ENCODE measurements at regions not wholly inside any gene's neighbourhood (a gene's known extent, or its start where the extent isn't known, plus 50 kb on each side); places are given as distances from the start of the nearest gene placed in this dataset.
"Not testable (repeated sequence)": the region's sequence is repeated elsewhere in the genome, so short reads cannot be mapped to it uniquely, and the experiment has no call there.

DNA sequence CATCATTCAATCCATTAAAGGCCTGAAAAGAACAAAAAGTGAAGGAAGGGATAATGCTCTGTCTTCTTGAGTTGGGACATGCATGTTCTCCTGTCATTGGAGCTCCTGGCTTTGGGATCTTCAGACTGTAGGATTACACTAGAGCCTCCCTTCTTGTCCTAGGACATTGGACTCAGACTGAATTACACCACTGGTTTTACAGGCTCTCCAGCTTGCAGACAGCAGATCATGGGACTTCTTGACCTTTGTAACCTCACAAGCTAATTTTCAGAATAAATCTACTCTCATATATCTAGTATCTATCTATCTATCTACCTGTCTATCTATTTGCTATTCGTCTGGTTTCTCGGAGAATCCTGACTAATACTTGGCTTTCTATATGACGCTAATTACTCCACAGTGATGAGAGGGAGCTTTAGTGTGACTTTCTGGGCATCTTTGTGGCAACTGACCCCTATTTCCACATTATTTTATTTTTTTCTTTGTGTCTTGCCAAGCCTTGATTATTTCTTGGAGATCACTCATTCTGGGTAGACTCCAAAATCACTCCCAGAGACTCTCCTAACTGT, 151.9 kb upstream of the ZNF184 start:
- no peak for DNase-seq (ENCODE audit: low spot score)

DNA sequence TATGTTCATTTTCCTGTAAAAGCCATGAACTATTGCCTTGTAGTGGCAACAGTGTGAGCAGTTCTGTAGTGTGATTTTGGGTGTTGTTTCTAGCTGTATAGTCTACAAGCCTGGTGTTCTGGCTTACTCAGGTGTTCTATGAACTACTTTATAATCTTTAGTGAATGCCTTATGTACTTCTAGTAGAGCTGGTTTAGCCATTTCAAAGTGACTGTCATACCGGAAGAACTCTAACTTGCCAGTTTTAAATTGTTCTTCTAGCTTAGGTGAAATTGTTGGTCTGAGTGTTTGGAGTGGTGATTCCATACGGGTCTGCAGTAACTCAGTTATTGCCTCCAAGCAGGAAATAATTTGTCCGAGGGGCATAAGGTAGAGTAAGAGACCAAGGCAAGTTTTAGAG, 150.2 kb upstream of the ZNF184 start:
- no peak for DNase-seq (ENCODE audit: low spot score)

DNA sequence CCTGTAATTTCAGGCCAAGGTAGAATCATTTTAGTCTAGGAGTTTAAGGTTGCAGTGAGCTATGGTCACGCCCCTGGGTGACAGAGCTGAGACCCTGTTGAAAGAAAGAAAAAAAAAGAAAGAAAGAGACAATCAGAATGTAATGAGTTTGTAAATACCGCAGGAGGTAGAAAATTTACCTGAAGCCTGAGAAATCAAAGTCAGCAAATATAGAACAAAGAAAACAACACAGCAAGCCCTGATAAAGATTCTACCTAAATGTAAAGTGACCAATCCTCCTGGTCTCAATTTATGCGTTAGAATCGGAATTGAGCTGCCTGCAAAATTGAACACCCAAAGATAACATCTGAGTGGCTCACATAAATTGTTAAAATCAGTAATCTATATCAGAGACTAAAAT, 146.5 kb upstream of the ZNF184 start:
- DNase-seq (ENCODE audit: low spot score): no peak

DNA sequence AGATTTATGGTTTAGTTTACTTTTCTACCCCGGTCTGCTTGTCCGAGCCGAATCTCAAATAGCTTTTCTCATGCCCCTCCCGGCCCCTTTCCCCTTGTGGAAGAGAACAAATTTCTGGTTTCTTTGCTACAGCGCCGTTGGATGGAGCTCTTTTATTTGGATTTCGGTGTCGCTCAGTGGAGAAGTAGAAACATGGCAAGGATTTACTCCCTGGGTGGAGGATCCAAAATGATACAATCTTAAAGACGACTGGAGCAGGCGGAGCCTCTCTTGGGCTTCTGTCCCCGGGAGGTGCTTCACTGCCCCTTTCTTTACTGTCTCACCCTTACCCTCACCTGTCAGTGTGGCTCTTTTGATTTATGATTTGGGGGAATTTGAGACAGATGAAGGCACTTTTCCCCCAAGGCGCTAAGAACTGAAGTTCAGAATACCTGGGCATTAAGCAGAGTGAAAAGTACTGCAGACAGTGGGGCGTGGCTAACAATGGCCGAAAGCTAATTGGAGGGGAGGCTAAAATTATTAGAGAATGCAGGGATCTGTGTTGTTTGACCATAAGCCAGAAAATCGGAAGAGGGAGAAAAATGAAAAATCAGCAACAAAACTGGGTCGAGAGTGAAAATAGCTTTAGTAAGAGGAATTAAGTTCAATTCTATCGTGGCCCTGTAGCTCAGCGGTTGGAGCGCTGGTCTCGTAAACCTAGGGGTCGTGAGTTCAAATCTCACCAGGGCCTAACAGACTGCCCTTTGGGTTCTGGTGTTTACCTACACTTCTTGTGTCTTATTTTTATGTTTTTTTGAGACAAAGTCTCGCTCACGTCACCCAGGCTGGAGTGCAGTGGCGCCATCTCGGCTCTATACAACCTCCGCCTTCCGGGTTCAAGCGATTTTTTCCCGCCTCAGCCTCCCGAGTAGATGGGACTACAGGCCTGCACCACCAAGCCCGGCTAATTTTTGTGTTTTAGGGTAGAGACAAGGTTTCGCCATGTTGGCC, 145.1 kb upstream of the ZNF184 start:
- no peak for DNase-seq (ENCODE audit: low spot score)

DNA sequence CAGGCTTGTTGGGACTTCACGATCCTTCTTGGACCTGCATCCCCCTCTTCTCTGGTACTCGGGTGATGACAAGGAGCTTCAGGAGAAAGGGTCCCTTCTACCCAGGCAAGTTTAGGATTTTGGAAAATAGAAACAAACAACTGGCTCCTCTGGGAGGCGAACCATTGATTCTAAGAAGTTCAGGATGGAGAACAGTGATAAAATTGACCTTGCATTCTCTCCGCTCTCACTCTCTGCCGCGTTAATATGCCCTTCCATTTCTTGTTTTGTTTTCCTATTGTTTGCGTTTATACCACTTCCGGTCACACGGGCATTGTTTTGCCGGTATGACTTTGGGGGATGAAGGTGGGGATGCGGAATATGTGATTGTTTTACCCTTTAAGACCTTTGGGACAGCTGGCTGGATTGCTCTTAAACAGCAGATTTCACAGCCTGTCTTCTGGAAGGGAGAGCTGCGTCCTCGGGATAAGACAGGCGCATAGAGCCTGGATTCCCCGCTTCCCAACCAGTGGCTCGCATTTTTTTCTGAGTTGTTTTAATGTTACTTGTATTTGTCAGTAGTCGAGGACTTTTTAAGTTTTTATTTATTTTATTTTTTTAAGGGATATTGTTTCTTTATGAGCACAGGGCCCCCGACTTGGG, 144.3 kb upstream of the ZNF184 start:
- DNase-seq (ENCODE audit: low spot score): no peak

DNA sequence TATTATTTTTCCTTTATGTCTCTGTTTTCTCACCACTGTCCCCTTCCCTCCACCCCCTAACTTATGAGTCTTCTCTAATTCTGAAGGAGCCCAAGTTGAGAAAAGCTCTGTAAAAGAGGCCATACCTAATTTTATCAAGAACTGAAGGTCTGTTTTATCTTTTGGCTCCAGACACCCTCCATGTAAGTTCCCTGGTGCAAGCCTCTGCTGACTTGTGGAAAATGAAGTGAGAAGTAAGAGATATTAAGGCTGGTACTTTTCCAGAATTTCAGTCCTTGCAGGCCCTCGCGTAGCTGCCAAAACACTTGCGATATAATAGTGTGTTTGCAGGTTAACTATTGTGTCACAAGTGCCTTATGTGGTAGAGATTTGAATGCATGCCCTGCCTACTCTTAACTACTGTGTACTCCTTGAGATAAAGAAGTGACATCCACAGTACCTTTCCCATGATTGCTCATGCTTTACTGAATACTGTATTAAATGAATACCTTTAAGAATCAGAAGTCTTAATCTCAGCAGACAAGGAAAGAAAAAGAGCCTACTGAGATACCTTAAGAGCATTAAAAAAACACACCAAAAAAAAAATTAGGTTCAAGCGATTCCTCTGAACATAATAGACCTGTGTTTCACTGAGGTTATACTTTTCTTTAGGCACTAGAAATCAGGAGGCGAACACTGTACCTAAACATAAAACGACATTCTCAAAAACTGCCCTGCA, 143.6 kb upstream of the ZNF184 start:
- no peak for DNase-seq (ENCODE audit: low spot score)

DNA sequence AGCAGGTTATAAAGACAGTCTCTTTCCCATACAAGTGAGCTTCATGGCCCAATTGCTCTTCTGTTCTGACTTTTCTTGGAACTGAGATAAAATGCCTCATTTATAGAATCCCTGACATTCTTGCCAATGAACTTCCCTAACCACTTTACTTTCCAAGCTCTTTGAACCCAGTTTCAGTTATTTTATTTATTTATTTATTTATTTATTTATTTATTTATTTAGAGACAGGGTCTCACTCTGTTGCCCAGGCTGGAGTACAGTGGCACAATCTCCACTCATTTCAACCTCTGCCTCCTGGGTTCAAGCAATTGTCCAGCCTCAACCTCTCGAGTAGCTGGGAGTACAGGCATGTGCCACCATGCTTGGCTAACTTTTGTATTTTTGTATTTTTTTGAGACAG, 138.5 kb upstream of the ZNF184 start:
- DNase-seq (ENCODE audit: low spot score): no peak

DNA sequence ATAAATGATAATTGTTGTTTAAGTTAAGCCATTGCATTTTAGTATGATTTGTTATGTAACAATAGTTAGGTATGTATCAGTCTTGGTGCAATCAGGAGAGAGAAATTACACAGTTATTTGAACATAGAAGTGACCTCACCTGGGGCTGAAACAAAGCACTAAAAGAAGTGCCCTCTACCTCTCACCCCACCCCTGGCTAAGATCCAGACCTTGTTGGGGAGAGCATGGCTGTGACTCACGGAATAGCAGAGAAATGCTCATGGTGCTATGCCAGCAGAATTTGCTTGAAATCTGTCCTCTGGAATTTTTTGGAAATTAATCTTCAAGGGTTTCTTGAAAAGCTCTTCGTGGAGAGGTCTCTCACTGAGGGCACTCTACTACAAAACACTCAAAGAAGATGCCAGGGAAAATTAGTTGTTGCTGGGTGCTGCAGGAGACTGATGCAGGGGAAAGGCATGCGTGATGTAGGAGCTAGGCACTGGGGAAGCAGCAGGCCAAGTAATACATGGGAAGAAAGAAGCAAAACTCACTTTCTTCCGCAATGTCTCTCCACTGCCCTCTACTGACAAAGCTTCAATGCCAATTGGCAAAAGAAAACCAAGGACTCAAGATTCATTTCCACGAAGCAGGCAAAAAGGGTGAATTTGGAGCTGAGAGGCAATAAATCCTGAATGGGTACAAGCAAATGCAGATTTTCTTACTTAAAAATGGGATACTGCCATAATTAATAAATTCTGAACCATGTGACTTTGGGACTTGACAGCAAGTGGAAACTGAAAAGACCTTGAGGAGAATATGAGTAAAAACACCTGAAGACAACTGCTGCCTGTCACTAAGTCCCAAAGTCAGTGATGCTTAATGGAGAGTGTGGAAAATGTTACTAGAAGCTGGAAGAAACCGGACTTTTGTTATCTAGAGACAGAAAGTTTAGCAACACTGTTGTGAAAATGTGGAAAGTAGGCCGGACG, 136.3 kb upstream of the ZNF184 start:
- DNase-seq (ENCODE audit: low spot score): peak; percentile 32

DNA sequence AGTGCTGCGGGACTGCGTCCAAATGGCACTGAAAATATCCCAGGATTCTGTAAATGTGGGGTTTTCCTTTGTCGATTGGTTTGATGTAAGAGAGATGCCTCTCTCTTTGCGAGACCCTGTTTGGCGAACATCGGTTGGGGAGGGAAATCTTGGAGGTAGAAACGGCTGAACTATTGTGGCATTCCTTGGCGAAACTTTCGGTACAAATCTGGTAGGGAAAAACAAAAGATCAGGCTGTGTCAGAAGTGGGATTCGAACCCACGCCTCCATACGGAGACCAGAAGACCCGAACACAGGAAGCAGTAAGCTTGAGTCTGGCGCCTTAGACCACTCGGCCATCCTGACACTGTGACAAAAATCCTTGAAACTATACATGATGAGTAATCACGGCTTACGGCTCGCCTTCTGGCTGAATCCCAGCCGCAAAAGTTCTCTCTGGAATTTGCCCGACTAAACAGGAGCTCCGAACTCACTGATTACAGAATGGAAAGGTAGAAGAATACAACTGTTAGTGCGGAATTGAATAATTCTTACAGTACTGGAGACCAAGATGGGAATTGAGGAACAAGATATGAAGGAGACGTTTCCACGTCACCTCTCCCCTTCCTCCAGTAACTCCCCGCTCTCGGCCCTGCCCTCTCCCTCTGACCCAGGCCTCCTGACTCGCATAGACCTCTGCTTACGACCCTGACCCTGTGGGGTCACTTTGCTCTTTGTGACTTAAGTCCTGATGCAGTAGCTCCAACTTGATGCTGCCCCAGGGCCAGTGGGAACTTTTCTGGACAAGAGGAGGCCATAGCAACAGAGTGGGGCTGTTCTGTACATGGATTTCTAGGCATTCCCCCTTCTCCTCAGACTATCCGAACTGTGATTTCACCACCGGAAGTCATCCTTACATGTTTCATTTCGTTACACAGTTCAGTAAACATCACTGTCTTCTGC, 132.8 kb upstream of the ZNF184 start:
- DNase-seq (ENCODE audit: low spot score): no peak

DNA sequence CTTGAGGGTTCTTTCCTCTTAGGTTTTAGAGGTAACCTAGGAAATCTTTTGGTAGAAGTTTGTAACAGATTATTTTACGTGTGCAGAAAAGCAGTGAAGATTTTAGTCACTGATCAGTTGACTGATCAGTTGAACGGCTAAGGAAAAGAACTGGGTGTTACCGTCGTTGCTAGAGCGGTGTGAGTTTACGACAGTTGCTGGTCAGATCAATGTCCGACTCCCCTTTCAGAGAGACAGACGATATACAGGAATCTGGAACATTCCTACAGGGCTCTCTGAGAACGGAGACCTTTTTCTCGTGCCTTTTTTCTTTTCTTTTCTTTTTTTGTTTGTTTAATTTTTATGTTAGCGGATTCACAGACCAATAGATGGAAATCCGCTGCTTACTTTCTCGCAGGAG, 132.1 kb upstream of the ZNF184 start:
- no peak for DNase-seq (ENCODE audit: low spot score)

DNA sequence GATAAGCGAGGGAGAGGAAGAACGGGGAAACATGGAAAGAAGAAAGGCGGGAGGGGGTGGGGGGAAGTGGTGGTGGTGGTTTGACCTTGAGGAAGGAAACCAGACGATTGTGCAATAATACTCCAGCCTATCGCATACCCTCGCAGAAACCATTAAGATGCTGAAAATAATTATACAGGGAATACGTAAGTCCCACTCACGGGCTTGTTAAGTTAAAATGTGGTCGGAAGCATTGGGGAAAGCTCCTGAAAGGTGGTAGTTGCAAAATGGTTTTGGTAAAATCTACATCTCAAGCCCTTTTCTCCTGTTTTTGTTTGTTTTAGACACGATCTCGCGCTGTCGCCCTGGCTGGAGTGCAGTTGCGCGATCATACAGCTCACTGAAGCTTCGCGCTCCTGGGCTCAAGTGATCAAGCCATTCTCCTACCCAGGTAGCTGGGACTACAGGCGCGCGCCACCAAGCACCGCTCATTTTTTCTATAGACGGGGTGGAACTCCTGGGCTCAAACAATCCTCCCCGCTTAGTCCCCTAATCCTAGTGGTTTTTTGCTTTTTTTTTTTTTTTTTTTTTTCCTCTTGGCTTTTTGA, 128.9 kb upstream of the ZNF184 start:
- DNase-seq (ENCODE audit: low spot score): no peak

DNA sequence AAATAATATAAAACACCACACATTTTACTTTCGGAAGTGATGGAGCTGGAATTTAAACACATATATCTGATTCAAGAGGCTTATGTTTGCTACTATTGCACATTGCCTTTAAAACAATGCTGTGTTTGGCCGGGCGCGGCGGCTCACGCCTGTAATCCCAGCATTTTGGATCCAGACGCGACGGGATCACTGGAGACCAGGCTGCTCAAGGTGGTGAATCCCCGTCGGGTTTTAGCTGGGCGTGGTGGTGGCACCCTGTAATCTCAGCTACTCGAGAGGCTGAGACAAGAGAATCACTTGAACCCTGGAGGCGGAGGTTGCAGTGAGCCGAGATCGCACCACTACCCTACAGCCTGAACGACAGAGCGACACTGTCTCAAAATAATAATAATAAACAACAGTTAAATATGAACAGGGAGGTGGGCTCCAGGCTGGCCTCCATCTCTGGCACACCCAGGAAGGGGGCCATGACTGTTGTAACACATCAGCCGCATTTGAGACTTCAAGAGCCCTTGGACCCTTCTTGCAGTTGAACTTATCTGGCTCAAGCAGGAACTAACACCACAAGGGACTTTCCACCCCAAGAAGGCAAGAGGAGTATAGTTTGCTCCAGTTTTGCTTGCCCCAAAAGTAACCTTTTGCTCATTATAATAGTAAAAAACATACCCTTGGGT, 127.1 kb upstream of the ZNF184 start:
- no peak for DNase-seq (ENCODE audit: low spot score)

DNA sequence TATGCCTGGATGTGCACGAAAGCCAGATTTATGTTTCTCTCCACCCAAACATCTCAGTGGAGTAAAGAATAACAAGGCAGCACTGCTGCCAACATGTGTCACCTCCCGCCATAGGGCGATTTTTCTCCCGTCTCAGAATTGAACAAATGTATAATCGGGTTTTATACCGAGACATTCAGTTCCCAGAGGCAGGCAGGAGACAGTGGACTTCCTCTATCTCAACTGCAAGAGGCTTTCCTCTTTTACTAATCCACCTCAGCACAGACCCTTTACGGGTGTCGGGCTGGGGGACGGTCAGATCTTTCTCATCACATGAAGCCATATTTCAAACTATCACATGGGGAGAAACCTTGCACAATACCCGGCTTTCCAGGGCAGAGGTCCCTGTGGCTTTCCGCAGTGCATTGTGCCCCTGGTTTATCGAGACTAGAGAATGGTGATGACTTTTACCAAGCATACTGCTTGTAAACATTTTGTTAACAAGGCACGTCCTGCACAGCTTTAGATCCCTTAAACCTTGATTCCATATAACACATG, 124.2 kb upstream of the ZNF184 start:
- DNase-seq (ENCODE audit: low spot score): not testable (repeated sequence)

DNA sequence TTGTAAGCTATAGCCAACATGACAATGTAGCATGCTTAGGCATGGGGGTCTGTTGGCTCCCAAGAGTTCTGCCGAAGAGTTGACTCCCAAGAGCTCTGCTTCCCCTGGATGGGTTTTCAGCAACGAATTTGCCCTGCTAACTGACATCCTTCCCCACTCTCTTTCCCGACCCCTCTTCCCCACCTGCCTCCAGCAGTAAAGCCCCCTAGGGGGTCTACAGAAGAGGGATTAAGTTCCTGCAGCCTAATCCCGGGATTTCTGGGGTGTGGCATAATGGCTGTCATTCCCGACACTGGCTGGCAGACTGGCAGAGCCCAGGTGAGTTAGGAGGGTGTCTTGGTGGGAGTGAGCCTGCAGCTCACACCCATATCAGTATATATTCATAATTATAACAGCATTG, 121.0 kb upstream of the ZNF184 start:
- no peak for DNase-seq (ENCODE audit: low spot score)

DNA sequence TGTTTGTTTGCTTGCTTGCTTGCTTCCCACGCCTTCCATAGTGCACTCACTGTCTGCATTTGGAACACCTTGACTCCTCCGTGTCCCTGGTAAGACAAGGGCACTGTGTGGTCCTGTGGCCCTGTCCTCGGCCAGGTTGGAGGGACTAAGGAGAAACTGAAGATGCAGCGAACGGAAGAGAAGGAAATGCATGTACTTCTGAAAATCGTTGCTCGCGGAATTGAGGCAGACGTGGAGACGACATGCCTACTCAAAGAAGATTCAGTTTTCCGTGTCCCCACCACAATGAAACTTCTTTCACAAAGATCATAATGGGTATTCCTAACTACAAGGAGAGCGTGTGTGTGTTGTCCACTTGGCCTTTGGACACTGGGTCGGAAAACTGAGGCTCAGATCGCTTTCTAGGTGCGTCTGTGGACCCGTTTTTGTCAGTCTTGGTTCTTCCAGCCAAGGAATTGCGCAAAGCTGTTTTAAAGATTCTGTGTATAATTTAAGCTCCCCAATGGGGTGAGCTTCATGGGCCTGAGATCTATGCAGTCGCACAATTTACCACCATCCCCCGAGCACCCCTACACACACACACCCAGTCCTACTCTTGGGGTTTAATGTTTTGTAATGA, 120.4 kb upstream of the ZNF184 start:
- DNase-seq (ENCODE audit: low spot score): no peak

DNA sequence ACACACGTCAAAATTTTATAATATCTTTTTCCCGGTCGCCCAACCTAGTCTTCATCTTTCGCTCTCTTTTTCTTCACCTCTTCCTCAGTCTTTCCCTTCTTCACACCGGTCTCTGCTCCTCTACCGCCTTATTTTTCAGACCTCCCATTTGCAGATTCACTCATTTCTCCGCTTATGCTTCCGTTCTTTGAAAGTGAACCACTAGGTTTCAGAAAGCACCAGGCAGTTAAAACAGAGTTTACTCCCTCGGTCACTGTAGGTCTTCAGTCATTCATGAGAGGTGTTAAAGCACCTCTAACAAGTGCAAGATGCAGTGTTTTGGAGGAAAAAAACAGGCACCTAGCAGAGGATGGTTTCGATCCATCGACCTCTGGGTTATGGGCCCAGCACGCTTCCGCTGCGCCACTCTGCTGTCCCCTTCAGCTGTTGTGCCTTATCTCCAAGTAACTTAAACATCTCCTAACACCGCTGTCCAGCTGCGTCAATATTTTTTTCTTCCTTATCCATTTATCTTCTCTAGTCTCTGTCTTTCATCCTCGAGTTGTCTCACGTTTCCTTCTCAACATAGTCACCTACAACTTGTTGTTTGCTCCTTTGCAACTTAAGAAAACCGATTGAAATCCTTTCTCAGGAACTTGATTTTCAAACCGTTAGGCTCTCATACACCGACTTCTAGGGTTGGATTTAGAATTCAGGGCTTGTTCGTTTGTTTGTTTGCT, 119.7 kb upstream of the ZNF184 start:
- DNase-seq (ENCODE audit: low spot score): peak; percentile 3

DNA sequence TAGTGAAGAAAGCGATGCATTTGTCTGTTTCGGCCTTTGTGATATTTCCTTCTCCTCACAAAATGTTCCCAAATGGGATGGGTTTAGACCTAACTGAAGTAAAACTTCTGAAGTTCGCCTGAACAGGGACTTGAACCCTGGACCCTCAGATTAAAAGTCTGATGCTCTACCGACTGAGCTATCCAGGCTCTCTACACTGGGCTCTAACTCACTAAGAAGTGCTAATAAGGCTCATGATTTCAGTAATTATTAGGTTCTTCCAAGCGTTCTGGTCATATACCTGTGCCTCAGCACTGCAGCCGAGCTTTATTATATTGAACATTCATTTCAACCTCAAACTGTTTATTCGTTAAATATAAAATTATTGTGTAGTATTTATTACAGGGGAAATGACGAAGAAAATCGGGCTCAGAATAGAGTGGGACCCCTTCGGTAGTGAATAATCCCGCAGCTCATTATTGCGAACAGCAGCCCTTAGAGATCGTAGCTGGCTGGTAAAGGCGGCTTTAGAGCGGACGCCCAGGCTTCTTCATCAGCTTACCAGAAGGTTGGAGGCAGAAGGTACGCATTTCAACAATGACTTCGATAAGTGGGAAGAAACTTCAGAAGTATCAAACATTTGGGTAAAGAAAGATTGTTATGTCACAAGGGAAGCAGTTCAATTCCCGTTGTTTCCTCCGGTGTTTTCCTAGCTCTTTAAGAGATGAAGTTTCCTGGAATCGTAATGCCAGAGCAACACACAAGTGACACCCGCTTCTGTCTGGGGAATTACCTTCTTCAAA, 119.0 kb upstream of the ZNF184 start:
- no peak for DNase-seq (ENCODE audit: low spot score)

All from CD4-positive, alpha-beta T cell treated with Interleukin-15 for 4 hours (primary cell).